Stimulated activated CD4-positive, alpha-beta T cell treated with anti-CD3 and anti-CD28 coated beads, Interleukin-15, amount 100 ng/mL, for 24 hours (primary cell): ENCODE measurements at regions not wholly inside any gene's neighbourhood (a gene's known extent, or its start where the extent isn't known, plus 50 kb on each side); places are given as distances from the start of the nearest gene placed in this dataset.

Experiments used
- DNase-seq: peaks from one replicate; pipeline ENCODE4 v3.0.0-alpha.2; 2020

DNA sequence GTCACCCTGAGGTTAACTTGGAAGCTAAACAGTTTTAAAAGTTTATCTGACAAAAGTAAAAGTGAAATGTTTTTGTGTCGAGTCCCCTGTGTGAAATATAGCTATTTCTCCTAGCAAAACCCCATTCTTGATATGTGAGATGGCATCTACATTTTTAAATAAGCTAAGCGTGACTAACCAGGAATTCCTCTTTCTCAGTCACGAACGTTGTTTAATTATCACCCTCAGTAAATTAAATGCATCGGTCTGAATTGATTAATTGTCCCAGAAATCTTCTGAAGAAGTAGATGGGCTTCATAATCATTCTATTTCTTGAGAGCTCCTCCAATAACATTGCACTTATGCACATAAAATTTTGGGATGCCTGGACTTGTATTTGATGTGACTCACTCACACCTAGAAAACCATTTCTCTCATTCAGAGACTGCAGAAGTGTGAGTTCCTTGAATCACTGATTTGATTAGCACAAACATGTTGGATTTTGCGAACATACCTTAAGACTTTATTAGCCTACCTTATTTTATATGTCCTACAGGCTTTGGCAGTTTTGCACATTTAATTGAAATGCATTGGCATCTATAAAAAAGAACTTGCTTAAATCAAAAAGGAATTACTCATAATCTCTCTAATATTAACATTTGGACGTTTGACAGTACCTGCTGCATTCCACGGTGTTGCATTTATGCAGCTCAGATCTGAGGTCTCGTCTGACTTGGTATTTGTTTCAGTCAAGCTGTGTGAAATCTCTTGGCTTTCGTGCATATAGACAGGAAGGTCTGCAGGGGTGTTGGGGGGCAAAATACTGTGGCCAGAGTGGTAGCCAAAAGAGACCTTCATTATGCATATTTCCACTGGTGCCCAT lies 475.2 kb downstream of the EPHA4 start:
- no peak for DNase-seq

DNA sequence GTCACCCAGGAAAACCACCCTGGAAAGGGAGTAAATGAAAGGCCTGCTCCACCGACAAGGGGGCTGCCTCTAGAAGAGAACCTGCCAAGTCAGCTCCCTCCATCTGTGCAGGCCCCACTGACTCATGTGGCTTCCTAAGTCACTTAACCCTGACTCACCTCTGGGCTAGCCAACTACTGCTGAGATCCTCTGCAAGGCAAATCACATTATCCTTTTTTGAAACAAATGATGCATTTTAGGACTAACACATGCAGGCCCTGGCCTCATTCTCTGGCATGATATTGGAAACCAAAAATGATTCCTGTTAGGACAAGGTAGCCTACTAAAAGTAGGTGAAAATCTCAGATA lies 474.6 kb downstream of the EPHA4 start:
- DNase-seq: no peak

DNA sequence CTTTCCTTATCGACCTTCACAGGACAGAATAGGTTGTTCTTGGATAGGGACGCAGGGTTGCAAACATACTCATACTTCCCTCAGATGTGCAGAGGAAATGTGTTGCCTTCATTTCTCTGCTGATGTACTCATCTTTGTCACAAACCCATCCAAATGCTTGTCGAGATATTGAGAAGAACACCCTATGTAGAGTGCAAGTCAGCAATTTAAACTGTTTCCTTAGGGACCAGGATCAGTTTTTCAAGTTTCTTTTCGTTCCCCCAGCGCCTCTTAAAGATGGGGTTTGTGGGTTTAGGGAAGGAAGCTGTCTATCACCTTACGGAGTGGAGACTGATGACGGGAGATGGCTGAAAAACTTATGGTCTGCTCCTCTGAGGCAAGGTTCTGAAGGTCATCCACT lies 474.2 kb downstream of the EPHA4 start:
- no peak for DNase-seq

DNA sequence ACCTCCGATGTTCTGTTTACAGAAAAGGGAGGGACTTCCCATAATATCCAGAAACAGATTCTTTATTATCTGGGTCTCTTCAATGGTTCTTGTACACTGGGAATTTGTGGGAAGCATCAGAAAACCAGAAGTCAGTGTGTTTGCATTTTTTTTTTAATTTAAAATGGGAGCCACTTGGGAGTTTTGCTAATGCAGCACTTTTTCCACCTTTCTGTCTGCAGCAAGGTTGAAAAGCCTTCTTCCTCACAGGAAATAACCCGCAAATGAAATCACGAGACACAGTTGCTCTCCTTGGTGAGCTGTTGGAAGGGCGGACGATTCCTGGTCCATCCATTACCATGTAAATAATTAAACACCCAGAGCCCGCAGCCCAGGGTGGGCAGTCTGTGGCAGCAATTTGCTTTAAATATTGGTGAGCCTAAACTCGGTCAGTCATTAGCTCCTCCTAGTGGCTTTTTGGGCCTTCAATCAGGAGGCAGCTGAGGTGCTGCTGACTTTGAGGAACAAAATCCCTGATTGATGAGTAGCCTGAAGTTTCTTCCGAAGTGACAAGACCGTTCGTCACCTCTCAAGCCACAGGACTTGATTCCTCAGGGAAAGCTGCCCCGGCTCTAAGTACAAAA lies 471.5 kb downstream of the EPHA4 start:
- DNase-seq: no peak

DNA sequence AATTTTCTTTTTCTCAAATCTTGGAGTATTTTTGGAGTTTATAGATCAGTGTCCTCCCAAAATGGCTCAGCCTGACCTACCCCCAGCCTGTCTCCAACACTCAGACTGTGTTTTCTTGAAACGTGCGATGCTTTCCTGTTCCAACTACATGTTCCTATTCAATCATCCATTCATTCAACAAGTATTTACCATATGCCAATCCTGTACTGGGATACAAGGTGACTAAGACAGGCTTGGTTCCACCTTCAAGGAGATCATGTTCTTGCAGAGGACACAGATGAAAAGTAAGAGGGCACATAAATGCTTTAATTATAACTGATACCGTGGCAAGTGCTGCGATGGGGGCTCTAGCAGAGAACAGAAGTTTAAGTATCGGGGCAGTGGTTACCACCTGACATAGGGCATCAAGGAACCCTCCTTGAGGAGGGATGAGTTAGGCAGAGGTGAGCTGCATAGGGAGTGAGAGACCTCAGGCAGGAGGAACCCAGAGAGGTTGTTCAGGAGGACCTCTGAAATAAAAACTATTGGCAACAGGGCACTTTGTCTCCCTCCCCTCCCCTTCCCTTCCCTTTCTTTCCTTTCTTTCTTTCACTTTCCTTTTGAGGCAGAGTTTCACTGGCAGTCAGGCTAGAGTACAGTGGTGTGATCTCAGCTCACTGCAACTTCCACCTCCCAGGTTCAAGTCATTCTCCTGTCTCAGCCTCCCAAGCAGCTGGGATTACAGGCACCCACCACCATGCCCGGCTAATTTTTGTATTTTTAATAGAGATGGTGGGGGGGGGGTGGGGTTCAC lies 469.0 kb downstream of the EPHA4 start:
- no peak for DNase-seq

DNA sequence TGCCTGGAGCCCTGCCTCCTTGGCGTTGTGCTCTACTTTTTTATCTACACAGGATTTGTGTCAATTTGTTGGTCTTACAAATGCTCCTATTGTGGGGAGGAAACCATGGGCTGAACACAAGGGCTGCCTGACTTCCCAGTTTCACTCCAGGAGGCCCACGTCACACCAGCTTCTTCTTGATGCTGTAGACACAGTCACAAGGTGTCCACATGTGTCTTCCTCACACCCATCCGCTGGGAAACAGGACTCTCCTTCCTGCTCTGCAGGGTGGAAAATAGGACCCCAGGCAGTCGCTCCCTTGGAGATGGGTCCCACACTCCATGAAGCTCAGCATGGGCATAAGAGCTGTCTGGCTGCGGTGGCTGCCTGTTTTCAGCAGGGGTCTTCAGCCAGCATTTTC lies 468.2 kb downstream of the EPHA4 start:
- DNase-seq: no peak

DNA sequence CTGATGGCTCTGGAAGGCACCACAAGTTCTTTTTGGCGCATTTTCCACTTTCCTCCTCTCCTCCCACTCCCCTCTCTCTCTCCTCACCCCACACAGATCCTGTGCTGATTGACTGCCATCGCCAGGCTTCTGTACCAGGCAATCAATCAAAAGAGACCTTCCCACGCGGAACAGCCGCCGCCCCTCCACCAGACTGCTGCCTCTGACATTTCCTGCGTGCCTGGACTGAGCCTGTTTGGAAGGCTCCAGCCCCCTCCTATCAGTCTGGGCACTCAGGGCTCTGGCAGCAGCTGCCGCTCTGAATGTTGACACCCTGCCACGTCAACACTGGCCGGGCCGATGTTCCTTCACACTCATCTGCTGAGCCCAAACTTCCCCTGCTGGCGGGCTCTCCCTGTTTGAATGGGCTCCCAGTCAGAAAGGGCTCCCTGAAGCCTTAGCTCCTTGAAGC lies 467.7 kb downstream of the EPHA4 start:
- no peak for DNase-seq

DNA sequence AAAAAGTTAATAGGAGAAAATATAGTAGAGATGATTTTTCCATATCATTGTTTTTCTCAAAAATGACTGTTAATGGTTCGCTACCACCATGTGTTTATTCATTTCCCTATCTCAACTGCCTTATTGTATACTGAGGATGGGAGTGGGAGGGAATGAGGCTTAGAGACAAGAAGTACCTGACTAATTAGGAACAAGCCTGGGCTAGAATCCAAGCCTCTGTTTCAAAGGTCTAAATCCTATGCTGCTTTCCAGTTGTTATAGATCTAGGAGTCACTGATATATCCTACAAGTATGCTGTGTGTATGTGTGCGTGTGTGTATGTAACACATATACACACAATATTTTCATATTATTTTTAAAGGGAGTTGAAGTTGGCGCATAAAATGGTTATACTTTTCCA lies 465.9 kb downstream of the EPHA4 start:
- DNase-seq: no peak

DNA sequence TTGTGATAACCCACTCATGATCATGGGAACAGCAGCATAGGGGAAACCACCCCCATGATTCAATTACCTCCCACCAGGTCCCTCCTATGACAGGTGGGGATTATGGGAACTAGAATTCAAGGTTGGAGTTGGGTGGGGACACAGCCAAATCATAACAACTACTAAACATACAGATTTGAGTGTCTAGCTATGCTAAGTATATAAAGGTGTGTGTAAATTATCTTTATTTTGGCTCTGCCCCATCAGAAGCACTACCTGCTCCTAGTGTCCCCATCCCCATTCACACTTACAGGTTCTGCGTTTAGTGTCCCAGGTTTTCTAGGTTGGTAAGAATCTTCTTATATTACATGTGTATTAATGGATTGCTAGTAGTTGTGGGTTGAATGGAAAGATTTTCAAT lies 464.7 kb downstream of the EPHA4 start:
- no peak for DNase-seq

DNA sequence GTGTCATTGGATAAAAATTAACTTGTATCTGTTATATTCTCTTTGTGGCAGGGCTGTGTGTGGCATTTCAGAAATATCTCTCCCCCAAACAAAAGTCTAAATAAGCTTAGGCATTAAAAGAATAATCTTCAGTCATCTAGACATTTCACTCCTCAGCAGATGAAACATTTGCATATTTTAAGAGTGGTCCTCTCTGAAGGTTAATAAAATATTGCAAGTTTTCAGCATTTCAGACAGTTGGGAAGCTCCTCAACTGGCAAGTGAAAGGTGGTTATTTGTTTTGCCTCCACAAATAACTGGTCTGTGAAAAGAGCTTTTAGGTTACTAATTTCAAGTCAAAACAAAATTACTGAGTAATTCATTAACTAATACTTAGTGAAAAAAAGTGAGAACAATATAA lies 462.6 kb downstream of the EPHA4 start:
- no peak for DNase-seq

DNA sequence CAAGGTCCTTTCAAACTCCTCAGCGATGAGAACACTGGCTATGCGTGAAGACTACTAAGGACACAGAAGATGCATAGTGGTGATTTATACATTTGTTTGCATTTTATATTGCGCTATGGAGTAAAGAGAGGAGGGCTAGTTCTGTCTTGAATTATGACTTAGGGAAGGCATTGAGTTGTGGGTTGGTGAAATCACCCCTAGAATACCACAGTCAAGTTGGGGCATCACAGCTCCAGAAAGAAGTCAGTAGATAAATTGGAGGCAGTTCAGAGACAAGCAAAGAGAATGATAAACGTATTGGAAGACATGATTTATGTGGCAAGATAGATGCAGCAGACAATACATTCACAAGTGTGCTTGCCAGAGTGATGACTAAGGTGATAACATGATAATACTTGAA lies 460.4 kb downstream of the EPHA4 start:
- DNase-seq: no peak

DNA sequence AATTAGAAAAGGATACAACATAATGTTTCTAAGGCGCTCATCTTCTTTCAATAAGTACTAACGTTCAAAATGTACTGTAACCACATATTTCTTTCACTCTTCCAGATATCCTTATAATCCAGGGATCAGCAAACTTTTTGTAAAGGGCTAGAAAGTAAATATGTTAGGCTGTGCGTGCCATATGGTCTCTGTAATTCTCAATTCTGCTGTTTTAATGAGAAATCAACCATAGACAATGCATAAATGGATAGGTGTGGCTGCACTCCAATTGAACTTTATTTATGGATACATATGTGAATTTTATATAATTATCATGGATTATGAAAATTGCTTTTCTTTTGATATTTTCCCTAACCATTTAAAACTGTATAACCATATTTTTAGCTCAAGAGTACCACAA lies 459.4 kb downstream of the EPHA4 start:
- DNase-seq: no peak

DNA sequence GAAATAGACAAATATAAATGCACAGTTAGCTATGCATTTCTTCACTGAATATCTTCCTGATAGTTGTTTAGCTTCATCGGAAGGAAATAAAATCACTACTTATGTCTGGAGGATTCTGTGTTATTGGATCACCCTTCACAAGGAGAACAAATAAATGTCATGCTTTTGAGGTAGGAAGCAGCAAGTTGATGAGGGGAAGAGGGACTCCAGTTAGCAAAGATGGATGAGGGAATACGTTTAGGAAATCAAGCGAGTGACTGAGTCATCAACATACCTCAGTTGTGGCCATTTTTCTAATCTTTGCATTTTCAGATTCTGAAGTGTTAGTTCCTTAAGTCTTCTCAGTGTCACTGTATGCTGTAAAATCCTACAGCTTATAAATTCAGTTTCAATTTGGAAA lies 456.2 kb downstream of the EPHA4 start:
- DNase-seq: no peak

DNA sequence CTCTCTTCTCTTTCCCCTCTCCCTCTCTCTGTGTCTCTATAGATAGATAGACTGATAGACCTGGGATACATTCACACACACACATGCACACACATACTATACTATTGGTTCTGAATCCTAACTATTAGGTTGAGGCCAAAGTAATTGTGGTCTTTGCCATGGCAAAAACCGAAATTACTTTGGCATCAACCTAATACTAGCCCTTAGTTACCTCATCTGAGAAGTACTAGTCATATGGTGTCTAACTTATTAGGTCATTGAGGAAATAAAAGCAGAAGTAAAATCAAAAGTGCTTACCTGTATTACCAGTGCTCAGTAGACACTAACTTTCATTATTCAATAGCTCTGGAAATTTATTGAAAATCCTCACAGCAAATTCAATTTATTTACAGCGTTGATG lies 451.5 kb downstream of the EPHA4 start:
- no peak for DNase-seq

DNA sequence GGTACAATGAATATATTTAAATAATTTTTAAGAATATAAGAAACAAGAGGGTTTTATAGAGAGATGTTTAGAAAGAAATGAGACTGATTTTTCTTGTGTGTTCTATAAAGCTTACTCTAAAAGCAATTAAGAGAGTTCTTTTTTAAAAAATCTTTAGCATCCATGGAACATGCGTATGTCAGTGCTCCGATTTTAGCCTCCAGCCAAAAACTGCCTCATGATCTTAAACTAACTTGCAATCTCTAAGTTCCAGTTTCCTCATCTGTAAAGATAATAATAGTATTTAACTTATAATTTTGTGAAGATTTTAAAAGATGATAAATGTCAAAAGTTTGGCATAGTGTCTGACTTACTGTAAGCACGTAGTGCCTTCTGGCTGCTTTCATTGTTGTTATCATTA lies 448.7 kb downstream of the EPHA4 start:
- no peak for DNase-seq

DNA sequence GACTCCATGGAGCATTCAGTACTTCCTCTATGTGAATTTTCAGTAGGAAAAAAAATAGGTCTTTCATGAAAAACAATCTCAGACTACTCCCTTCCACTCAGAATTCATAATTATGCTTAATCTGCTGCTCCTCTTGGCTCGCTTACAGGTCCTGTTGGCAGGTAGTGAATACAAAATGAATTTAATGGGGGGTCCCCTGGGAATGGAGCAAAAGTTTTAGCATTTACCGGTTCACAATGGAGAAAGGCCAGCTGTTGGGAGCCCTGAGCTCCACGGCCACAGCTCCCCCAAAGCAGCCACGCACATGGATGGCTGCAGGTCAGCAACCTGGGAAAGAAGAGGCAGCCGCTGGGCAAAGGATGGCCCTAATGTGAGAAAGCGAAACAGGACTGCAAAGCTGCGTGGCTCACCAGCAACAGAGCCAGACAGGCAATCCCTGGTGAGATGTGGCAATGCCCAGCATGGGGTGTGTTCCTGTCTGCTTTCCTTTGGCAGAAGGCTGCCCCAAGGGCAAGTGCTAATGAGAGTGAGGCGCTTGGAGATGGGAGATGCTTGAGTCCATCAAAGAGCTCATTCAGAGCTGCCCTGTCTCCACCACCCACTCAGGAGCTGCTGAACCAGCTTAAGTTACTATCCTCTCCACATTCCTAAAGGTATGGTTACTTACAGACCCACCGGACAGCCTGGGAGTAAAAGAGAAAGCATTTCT lies 447.4 kb downstream of the EPHA4 start:
- DNase-seq: no peak

DNA sequence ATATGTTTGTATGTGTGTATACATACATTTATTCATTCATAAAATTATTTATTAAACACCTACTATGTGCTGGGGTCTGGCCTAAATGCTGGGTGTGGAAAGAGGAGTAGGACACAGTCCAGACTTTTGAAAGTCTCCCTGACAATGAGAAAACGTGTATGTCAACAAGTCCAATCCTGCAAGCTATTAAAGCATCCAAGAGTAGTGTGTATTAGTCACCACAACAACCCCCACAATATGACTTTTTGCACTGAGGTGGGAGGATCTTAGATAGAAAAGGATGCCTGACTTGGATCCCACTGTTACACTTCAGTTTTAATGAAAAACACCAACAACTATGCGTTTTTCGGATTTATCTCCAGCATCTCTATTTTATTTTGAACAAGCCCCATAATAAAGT lies 446.4 kb downstream of the EPHA4 start:
- DNase-seq: no peak

DNA sequence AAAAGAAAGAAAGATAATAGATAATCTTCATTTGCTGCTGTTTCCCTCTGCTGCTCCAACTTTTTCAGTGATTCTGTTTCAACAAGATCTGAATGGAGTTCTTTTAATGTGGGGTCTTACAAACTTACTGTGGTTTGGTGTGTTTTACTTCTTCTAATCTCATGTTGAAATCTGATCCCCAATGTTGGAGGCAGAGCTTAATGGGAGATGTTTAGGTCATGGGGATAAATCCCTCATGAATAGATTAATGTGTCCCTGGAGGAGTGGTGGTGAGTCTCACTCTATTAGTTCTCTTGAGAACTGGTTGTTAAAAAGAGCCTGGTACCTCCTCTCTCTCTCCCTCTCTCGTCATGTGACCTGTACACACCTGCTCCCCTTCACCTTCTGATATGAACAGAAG lies 442.4 kb downstream of the EPHA4 start:
- no peak for DNase-seq

DNA sequence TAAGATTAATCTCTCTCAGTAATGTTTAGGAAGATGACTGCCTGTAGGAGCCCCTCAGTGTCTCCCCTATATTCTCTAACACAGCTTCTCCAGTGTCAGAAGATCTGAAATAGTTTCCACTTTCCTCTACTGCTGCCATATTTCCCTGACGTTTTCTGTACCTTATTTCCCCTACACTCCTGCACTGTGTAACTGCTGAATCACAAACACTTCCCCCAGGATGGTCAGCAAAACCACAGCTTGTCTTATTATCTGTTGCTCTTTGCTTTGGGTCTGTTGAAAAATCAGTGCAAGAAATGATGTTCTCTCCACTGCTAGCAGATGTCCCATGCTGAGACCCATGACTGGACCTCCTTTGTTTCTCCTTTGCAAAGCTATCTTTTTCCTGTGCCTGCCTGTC lies 441.7 kb downstream of the EPHA4 start:
- DNase-seq: no peak

DNA sequence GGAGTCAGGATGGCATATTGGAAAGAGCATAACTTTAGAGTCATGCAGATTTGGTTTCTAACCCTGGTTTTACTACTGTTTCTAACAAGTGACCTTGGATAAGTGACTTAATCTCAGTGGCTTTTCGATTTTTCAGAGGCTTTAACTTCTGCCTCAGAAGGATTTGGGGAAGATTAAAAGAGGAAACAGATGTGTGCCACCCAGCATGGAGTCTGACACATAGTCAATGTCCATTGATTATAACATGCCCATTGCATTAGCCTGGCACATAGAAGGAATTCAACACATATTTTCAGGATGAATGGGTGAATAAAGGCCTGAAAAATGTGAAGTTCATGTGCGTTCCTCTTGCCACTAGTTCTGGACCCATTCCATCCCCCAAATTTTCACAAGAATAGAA lies 438.2 kb downstream of the EPHA4 start:
- no peak for DNase-seq

DNA sequence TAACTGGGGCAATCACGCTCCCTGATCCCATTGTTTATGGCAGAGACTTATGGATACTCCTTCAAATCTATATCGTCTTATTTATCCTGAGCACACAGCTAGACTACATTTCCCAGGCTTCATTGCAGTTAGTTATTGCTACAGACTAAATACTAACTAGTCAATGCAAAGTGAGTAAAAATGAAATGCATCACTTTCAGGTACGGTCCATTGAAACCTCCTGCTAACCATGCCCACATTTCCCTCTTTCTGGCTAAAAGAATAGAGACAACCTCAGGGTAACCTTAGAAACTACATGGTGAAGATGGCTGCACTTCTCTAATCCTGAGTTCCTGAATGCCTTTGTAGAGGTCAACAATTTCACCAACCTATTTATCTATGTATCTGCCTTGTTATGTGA lies 437.4 kb downstream of the EPHA4 start:
- no peak for DNase-seq

DNA sequence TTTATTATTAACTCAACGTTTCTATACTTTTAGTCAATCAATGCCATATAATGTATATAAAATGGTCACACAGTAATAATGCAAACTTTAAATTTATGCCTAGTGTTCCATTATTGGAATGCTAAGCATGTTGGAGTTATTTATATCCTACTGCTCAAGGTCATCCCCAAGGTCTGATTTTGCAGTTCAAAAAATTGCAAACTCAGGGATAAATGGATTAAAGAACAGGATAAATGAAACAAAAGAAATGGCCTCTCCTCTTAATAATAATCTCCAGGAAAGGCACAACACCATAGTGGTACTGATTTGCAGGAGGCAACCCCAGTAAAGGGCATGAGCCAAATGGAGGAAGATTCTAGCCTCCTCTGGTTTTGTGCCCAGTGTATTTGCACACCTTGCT lies 436.4 kb downstream of the EPHA4 start:
- no peak for DNase-seq

DNA sequence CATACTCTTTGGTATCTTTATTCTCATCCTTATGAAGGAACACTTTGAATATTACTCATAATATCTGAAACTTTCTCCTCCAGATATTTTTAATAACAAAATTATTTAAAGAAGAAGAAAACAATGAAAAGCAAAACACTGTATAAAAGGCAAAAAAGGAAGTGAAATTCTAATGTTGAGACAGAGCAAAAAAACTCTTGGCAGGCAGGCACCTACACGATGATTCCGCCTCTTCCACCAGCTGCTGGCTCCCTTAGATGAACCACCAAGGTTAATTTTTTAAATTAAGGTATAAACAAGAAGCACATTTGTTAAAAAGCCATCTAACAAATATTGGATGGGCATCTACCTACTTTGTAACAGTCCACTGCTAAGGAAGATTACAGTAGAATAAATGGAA lies 434.7 kb downstream of the EPHA4 start:
- no peak for DNase-seq
